ENCODE measurements at regions not wholly inside any gene's neighbourhood (a gene's known extent, or its start where the extent isn't known, plus 50 kb on each side); places are given as distances from the start of the nearest gene placed in this dataset.
A peak's percentile ranks its signal among the peaks of the same experiment; 100 is the strongest.
"Not testable (repeated sequence)": the region's sequence is repeated elsewhere in the genome, so short reads cannot be mapped to it uniquely, and the experiment has no call there.

GRCh38 chrX:13955975-13956374 lies 73.7 kb downstream of the GEMIN8 start:
- no peak overlapping the region for H3K4me3 ChIP-seq (ENCODE audit: low read length in 2 of 2)
- no peaks in the 10 kb centered on the region for H3K36me3 ChIP-seq (ENCODE audit: control insufficient read depth in 2 of 2, insufficient read depth in 2 of 2, low read length in 2 of 2)
- no peak overlapping the region for H3K9ac ChIP-seq (ENCODE audit: low read length in 2 of 2)
- H3K27me3 ChIP-seq (ENCODE audit: control insufficient read depth in 1 of 2, insufficient read depth in 2 of 2, low read length in 2 of 2) = peaks cover 0 to 12% of the 10 kb centered on the region in 2 donors
- no peaks in the 10 kb centered on the region for H3K4me1 ChIP-seq (ENCODE audit: control insufficient read depth, insufficient read depth, low read length)
- H3K9me3 ChIP-seq (ENCODE audit: control insufficient read depth in 2 of 2, low read length in 2 of 2) = no peaks in the 10 kb centered on the region
- H3K27ac ChIP-seq (ENCODE audit: low read length) = no peak overlapping the region

DNA sequence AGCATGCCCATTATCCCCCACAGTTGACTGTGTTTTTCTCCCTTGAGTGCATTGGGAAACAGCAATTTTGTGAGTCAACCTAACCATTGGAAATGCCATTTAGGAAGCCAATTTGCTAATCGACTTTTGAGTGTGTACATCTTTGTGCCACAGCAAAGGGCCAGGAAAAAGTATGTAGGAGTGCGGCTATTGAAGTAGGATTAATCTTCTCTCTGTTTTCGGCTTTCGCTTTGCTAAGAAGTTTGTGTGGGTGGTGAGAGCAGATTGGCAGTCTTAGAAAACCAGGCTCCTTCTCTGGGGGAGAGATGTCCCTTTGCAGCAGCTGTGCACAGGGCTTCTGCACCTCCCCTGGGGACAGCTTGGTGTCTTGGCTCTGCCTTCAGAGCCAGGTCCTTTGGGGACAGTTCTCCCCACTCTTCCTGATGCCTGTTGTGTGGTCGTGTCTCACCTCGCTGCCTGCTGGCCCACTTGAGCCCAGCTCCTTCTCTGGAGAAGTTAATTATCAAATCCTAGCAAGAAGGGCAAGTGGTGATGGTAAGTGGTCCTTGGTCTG lies 74.5 kb downstream of the GEMIN8 start:
- H3K27me3 ChIP-seq (ENCODE audit: control insufficient read depth in 1 of 2, insufficient read depth in 2 of 2, low read length in 2 of 2) = peaks cover 0 to 12% of the 10 kb centered on the region in 2 donors
- no peak overlapping the region for H3K4me3 ChIP-seq (ENCODE audit: low read length in 2 of 2)
- H3K9ac ChIP-seq (ENCODE audit: low read length in 2 of 2) = no peak overlapping the region
- H3K36me3 ChIP-seq (ENCODE audit: control insufficient read depth in 2 of 2, insufficient read depth in 2 of 2, low read length in 2 of 2) = no peaks in the 10 kb centered on the region
- no peak overlapping the region for H3K27ac ChIP-seq (ENCODE audit: low read length)
- no peaks in the 10 kb centered on the region for H3K4me1 ChIP-seq (ENCODE audit: control insufficient read depth, insufficient read depth, low read length)
- no peaks in the 10 kb centered on the region for H3K9me3 ChIP-seq (ENCODE audit: control insufficient read depth in 2 of 2, low read length in 2 of 2)

- H3K27ac ChIP-seq (ENCODE audit: low read length) = no peak overlapping the region
- peaks cover 0 to 6% of the 10 kb centered on the region in 2 donors for H3K27me3 ChIP-seq (ENCODE audit: control insufficient read depth in 1 of 2, insufficient read depth in 2 of 2, low read length in 2 of 2)
- no peaks in the 10 kb centered on the region for H3K4me1 ChIP-seq (ENCODE audit: control insufficient read depth, insufficient read depth, low read length)
- no peak overlapping the region for H3K9ac ChIP-seq (ENCODE audit: low read length in 2 of 2)
- no peaks in the 10 kb centered on the region for H3K9me3 ChIP-seq (ENCODE audit: control insufficient read depth in 2 of 2, low read length in 2 of 2)
- H3K4me3 ChIP-seq (ENCODE audit: low read length in 2 of 2) = no peak overlapping the region
- H3K36me3 ChIP-seq (ENCODE audit: control insufficient read depth in 2 of 2, insufficient read depth in 2 of 2, low read length in 2 of 2) = no peaks in the 10 kb centered on the region
Observed at GRCh38 chrX:13952581-13952980, 77.1 kb downstream of the GEMIN8 start.

GRCh38 chrX:13946223-13946622 lies 83.5 kb downstream of the GEMIN8 start:
- H3K4me3 ChIP-seq (ENCODE audit: low read length in 2 of 2); H3K9ac ChIP-seq (ENCODE audit: low read length in 2 of 2); H3K9me3 ChIP-seq (ENCODE audit: control insufficient read depth in 2 of 2, low read length in 2 of 2); H3K4me1 ChIP-seq (ENCODE audit: control insufficient read depth, insufficient read depth, low read length); H3K36me3 ChIP-seq (ENCODE audit: control insufficient read depth in 2 of 2, insufficient read depth in 2 of 2, low read length in 2 of 2); H3K27ac ChIP-seq (ENCODE audit: low read length); H3K27me3 ChIP-seq (ENCODE audit: control insufficient read depth in 1 of 2, insufficient read depth in 2 of 2, low read length in 2 of 2): not testable (repeated sequence)

DNA sequence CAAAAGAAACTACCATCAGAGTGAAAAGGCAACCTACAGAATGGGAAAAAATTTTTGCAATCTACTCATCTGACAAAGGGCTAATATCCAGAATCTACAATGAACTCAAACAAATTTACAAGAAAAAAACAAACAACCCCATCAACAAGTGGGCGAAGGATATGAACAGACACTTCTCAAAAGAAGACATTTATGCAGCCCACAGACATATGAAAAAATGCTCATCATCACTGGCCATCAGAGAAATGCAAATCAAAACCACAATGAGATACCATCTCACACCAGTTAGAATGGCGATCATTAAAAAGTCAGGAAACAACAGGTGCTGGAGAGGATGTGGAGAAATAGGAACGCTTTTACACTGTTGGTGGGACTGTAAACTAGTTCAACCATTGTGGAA lies 83.9 kb downstream of the GEMIN8 start:
- not testable (repeated sequence) for H3K4me1 ChIP-seq (ENCODE audit: control insufficient read depth, insufficient read depth, low read length); H3K9ac ChIP-seq (ENCODE audit: low read length in 2 of 2); H3K27me3 ChIP-seq (ENCODE audit: control insufficient read depth in 1 of 2, insufficient read depth in 2 of 2, low read length in 2 of 2); H3K36me3 ChIP-seq (ENCODE audit: control insufficient read depth in 2 of 2, insufficient read depth in 2 of 2, low read length in 2 of 2); H3K9me3 ChIP-seq (ENCODE audit: control insufficient read depth in 2 of 2, low read length in 2 of 2); H3K4me3 ChIP-seq (ENCODE audit: low read length in 2 of 2); H3K27ac ChIP-seq (ENCODE audit: low read length)

DNA sequence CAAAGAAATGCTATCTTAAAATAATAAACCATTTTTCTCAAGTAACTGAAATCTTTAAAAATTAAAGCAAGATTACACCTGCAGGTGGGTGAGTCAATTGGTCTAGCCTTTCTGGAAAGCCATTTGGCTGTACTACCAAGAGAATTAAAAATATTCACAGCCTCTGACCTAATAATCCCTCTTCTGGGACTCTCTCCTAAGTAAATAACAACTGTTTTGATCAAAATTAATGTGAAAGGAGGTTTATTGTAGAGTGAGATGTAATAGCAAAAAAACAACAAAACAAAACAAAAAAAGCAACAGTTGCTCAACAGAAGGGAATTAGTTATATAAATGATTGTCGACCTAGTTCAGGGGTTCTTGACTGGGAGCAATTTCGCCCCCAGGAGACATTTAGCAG lies 89.0 kb downstream of the GEMIN8 start:
- Histone ChIP-seq H3K4me3 (ENCODE audit: low read length in 2 of 2) (no peak overlapping the region), H3K9me3 (ENCODE audit: control insufficient read depth in 2 of 2, low read length in 2 of 2) (no peaks in the 10 kb centered on the region), H3K27me3 (ENCODE audit: control insufficient read depth in 1 of 2, insufficient read depth in 2 of 2, low read length in 2 of 2) (peaks cover 7 to 39% of the 10 kb centered on the region in 2 donors), H3K4me1 (ENCODE audit: control insufficient read depth, insufficient read depth, low read length) (peaks cover 11% of the 10 kb centered on the region), H3K27ac (ENCODE audit: low read length) (no peak overlapping the region), H3K36me3 (ENCODE audit: control insufficient read depth in 2 of 2, insufficient read depth in 2 of 2, low read length in 2 of 2) (no peaks in the 10 kb centered on the region), H3K9ac (ENCODE audit: low read length in 2 of 2) (no peak overlapping the region)

DNA sequence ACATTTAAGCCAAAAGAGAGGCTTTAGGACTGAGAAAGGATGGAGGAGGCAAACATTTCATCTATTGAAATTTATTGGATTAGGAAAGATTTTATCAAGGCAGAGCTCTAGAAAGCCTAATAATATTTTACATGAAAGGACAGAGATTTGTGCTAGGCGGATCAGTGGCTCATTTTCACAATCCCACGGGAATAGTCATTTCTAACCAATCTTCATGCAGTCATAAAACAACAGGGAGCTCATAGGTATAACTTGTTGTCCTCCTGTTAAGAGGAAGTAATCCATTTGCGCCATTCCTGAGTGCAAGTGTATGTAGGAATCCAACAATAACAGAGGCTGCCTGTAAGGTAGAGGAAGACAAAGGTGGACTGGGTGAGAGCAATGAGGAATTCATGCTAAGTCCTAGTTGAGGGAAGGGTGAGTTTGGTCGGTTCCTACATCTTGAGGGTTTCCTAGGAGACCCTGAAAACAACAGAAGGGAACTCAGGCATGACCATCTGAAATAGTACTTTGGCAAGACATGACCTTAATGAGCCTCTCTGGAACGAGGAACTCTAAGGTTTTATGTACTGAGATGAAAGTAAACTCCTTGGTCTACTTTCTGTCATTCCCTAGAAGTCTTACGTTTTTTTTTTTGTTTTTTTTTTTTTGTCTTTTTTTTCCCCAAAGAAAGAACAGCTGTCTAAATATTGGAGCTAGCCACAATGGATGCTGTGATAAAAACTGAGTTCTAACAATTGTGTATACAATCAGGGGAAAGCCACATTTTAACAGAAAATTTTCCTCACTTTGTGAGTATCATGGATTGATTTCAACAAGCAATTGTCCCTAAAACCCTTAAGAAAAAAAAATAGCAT lies 89.7 kb downstream of the GEMIN8 start:
- peaks cover 11% of the 10 kb centered on the region for H3K4me1 ChIP-seq (ENCODE audit: control insufficient read depth, insufficient read depth, low read length)
- H3K36me3 ChIP-seq (ENCODE audit: control insufficient read depth in 2 of 2, insufficient read depth in 2 of 2, low read length in 2 of 2) = no peaks in the 10 kb centered on the region
- H3K27ac ChIP-seq (ENCODE audit: low read length) = no peak overlapping the region
- no peak overlapping the region for H3K4me3 ChIP-seq (ENCODE audit: low read length in 2 of 2)
- peaks cover 10 to 40% of the 10 kb centered on the region in 2 donors for H3K27me3 ChIP-seq (ENCODE audit: control insufficient read depth in 1 of 2, insufficient read depth in 2 of 2, low read length in 2 of 2)
- no peaks in the 10 kb centered on the region for H3K9me3 ChIP-seq (ENCODE audit: control insufficient read depth in 2 of 2, low read length in 2 of 2)
- no peak overlapping the region for H3K9ac ChIP-seq (ENCODE audit: low read length in 2 of 2)

- Histone ChIP-seq H3K36me3 (ENCODE audit: control insufficient read depth in 2 of 2, insufficient read depth in 2 of 2, low read length in 2 of 2) (no peaks in the 10 kb centered on the region), H3K4me1 (ENCODE audit: control insufficient read depth, insufficient read depth, low read length) (peaks cover 11% of the 10 kb centered on the region), H3K27me3 (ENCODE audit: control insufficient read depth in 1 of 2, insufficient read depth in 2 of 2, low read length in 2 of 2) (peaks cover 10 to 43% of the 10 kb centered on the region in 2 donors), H3K27ac (ENCODE audit: low read length) (no peak overlapping the region), H3K9ac (ENCODE audit: low read length in 2 of 2) (no peak overlapping the region), H3K9me3 (ENCODE audit: control insufficient read depth in 2 of 2, low read length in 2 of 2) (no peaks in the 10 kb centered on the region), H3K4me3 (ENCODE audit: low read length in 2 of 2) (peak overlapping the region in 1 of 2 donors; percentile 68)
Observed at GRCh38 chrX:13938829-13939530, 90.7 kb downstream of the GEMIN8 start.

GRCh38 chrX:13938051-13938828 lies 91.5 kb downstream of the GEMIN8 start:
- H3K36me3 ChIP-seq (ENCODE audit: control insufficient read depth in 2 of 2, insufficient read depth in 2 of 2, low read length in 2 of 2) = no peaks in the 10 kb centered on the region
- peaks cover 11% of the 10 kb centered on the region for H3K4me1 ChIP-seq (ENCODE audit: control insufficient read depth, insufficient read depth, low read length)
- H3K4me3 ChIP-seq (ENCODE audit: low read length in 2 of 2) = peak overlapping the region; percentile 43 to 68
- no peaks in the 10 kb centered on the region for H3K9me3 ChIP-seq (ENCODE audit: control insufficient read depth in 2 of 2, low read length in 2 of 2)
- no peak overlapping the region for H3K27ac ChIP-seq (ENCODE audit: low read length)
- H3K9ac ChIP-seq (ENCODE audit: low read length in 2 of 2) = peak overlapping the region in 1 of 2 donors; percentile 15
- peaks cover 10 to 41% of the 10 kb centered on the region in 2 donors for H3K27me3 ChIP-seq (ENCODE audit: control insufficient read depth in 1 of 2, insufficient read depth in 2 of 2, low read length in 2 of 2)

DNA sequence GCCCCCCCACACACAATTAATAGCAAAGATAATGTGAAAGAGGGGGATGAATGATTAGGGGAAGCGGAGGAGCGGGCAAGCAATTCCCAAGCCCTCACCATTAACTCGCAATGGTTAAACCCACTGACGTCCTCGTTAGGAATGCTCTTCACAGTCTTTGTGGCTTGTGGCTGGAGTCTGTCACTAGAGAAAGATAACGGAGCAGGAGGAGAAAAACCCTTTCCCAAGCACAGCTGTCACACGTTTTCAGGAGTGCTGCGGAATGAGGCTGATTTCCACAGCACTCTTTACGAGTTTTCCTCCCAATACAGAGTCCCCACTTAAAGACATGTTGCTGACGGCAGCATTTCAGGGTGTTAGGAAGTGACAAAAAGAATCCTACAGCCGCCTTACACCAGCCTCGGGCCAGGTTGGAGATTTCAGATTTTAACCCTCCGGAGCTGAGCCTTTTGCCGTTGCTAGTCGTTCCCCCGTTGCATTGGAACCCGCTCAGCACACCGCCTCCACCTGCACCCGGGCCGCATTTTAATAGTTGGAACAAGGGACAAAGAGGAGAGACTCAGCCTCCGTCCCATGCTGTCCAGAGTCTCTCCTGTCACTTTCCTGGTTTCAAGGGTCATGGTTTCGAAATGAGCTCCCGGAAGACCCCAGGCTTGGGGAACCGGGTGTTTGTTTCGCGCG lies 92.2 kb downstream of the GEMIN8 start:
- Histone ChIP-seq H3K36me3 (ENCODE audit: control insufficient read depth in 2 of 2, insufficient read depth in 2 of 2, low read length in 2 of 2) (no peaks in the 10 kb centered on the region), H3K4me1 (ENCODE audit: control insufficient read depth, insufficient read depth, low read length) (peaks cover 11% of the 10 kb centered on the region), H3K27ac (ENCODE audit: low read length) (no peak overlapping the region), H3K4me3 (ENCODE audit: low read length in 2 of 2) (peak overlapping the region; percentile 43 to 68), H3K9ac (ENCODE audit: low read length in 2 of 2) (no peak overlapping the region), H3K27me3 (ENCODE audit: control insufficient read depth in 1 of 2, insufficient read depth in 2 of 2, low read length in 2 of 2) (peaks cover 10 to 41% of the 10 kb centered on the region in 2 donors), H3K9me3 (ENCODE audit: control insufficient read depth in 2 of 2, low read length in 2 of 2) (no peaks in the 10 kb centered on the region)
